ENCODE measurements at regions not wholly inside any gene's neighbourhood (a gene's known extent, or its start where the extent isn't known, plus 50 kb on each side); places are given as distances from the start of the nearest gene placed in this dataset.

DNA sequence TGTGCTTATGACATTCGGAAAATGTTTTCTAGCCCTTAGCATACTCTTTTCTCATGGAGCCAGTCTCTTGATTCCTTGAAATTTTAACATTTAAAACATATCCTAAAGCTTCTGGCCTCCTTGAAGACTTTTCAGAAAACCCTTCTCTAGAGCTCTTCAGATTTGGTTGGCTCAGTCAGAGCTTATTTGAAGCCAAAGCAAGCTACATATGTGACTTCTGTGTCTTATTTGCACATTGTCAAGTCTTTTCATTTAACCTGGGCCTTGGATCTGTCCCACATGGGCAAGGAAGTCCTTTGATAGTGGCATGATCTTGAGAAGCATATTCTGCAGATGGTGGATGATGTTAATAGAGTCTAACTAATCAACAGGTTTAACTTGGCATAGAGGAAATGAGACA lies 116.5 kb downstream of the LACC1 start:
- Mint-ChIP-seq H3K4me1 (peaks cover 10 to 15% of the 10 kb centered on the region in 2 experiments), H3K36me3 (ENCODE audit: insufficient read depth in 1 of 3, low read depth in 3 of 3) (peaks cover 0 to 10% (median 9%) of the 10 kb centered on the region in 3 experiments; a peak in 6 of 7 replicates), H3K27me3 (ENCODE audit: low read depth) (peaks cover 1% of the 10 kb centered on the region), H3K4me3 (no peak overlapping the region), H3K27ac (no peak overlapping the region), H3K9me3 (peaks cover 13 to 18% of the 10 kb centered on the region in 2 experiments)
- WGBS (ENCODE audit: extremely low coverage, insufficient read length, low lambda C conversion rate): no CpG with 5 or more reads among the region's 1 CpG
- Histone ChIP-seq H2AK5ac (ENCODE audit: insufficient read length, low read length) (no peak overlapping the region), H4K8ac (replicated peaks; ENCODE audit: insufficient read length, low read depth, low read length) (no peak overlapping the region), H2BK15ac (ENCODE audit: low read depth, low read length) (no peak overlapping the region), H3K23ac (ENCODE audit: insufficient read length, low read depth, low read length) (no peak overlapping the region), H3K56ac (ENCODE audit: insufficient read length, low read depth, low read length) (no peak overlapping the region), H3K79me1 (ENCODE audit: insufficient read depth, low read depth, low read length, poor library complexity, severe bottlenecking) (no peaks in the 10 kb centered on the region), H4K91ac (ENCODE audit: insufficient read length, low read depth, low read length) (no peak overlapping the region), H3K4ac (ENCODE audit: low read depth, low read length) (no peak overlapping the region), H4K20me1 (ENCODE audit: control insufficient read depth, insufficient read depth, insufficient read length) (no peaks in the 10 kb centered on the region), H3K9ac (ENCODE audit: extremely low read depth, insufficient read length, low read length) (no peak overlapping the region), H3K27ac (ENCODE audit: insufficient read length, low read depth, low read length) (no peak overlapping the region), H3K4me2 (ENCODE audit: insufficient read depth, insufficient read length, low read length) (no peak overlapping the region), H3K27me3 (ENCODE audit: insufficient read depth, low read length) (no peaks in the 10 kb centered on the region), H2BK5ac (ENCODE audit: insufficient read length, low read length) (no peak overlapping the region), H3K9me3 (ENCODE audit: control insufficient read depth, low read depth, low read length) (no peaks in the 10 kb centered on the region), H3K79me2 (ENCODE audit: insufficient read depth, low read length) (no peaks in the 10 kb centered on the region), H3K4me1 (ENCODE audit: insufficient read depth, low read length) (peaks cover 4% of the 10 kb centered on the region; the same call in 1 of the 2 replicates), H4K5ac (ENCODE audit: insufficient read length, low read depth, low read length) (no peak overlapping the region), H2BK20ac (ENCODE audit: low read depth, low read length, poor library complexity, severe bottlenecking) (no peak overlapping the region), H2BK12ac (ENCODE audit: insufficient read length, low read depth, low read length) (no peak overlapping the region), H3T11ph (ENCODE audit: low read length) (no peak overlapping the region), H3K14ac (ENCODE audit: insufficient read depth, low read length) (no peak overlapping the region), H3K23me2 (ENCODE audit: insufficient read length, low read depth, low read length, poor library complexity, severe bottlenecking) (no peaks in the 10 kb centered on the region), H2BK120ac (ENCODE audit: low read depth, low read length, poor library complexity, severe bottlenecking) (no peak overlapping the region), H2AFZ (ENCODE audit: low read length) (no peak overlapping the region), H3K18ac (ENCODE audit: insufficient read length, low read depth, low read length) (no peak overlapping the region)
- DNase-seq: no peak
- TF ChIP-seq, protein P1, sequence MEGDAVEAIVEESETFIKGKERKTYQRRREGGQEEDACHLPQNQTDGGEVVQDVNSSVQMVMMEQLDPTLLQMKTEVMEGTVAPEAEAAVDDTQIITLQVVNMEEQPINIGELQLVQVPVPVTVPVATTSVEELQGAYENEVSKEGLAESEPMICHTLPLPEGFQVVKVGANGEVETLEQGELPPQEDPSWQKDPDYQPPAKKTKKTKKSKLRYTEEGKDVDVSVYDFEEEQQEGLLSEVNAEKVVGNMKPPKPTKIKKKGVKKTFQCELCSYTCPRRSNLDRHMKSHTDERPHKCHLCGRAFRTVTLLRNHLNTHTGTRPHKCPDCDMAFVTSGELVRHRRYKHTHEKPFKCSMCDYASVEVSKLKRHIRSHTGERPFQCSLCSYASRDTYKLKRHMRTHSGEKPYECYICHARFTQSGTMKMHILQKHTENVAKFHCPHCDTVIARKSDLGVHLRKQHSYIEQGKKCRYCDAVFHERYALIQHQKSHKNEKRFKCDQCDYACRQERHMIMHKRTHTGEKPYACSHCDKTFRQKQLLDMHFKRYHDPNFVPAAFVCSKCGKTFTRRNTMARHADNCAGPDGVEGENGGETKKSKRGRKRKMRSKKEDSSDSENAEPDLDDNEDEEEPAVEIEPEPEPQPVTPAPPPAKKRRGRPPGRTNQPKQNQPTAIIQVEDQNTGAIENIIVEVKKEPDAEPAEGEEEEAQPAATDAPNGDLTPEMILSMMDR (conservative IDR thresholded peaks at IDR 0.05): no peak

Measured in H9 (cell line).